GM18868 (cell line): ENCODE measurements at regions not wholly inside any gene's neighbourhood (a gene's known extent, or its start where the extent isn't known, plus 50 kb on each side); places are given as distances from the start of the nearest gene placed in this dataset.
"Not testable (repeated sequence)": the region's sequence is repeated elsewhere in the genome, so short reads cannot be mapped to it uniquely, and the experiment has no call there.

Experiments
- ATAC-seq: cut with Tn5 transposase; IDR thresholded peaks from one replicate; pipeline ENCODE4 v1.9.1; 2021; ENCODE audit warnings: mild to moderate bottlenecking, moderate library complexity; ENCODE audit not compliant: unreplicated experiment

DNA sequence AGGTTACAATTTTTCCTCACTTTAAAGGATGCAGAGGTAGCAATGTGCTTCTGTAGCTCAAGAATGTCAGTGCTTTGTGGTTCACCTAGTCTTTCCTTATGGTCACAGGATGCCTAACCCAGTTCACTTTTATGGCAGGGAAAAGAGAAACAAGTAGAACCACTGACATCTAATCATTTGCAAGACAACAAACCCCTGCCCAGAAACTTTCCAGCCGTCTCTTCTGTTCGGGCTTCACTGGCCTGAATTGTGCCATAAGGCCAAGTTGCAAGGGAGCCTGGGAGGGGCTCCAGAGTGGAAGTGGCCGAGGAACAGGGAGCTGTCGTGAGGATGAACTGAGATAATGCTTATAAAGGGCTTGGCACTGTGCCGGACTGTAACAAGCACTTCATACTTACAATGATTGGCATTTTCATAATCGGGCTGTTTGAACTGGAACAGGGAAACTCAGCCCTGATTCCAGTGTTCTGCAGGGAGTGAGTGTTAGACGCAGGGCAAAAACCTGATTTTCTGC, 212.6 kb downstream of the BCAS1 start:
- no peak for ATAC-seq

DNA sequence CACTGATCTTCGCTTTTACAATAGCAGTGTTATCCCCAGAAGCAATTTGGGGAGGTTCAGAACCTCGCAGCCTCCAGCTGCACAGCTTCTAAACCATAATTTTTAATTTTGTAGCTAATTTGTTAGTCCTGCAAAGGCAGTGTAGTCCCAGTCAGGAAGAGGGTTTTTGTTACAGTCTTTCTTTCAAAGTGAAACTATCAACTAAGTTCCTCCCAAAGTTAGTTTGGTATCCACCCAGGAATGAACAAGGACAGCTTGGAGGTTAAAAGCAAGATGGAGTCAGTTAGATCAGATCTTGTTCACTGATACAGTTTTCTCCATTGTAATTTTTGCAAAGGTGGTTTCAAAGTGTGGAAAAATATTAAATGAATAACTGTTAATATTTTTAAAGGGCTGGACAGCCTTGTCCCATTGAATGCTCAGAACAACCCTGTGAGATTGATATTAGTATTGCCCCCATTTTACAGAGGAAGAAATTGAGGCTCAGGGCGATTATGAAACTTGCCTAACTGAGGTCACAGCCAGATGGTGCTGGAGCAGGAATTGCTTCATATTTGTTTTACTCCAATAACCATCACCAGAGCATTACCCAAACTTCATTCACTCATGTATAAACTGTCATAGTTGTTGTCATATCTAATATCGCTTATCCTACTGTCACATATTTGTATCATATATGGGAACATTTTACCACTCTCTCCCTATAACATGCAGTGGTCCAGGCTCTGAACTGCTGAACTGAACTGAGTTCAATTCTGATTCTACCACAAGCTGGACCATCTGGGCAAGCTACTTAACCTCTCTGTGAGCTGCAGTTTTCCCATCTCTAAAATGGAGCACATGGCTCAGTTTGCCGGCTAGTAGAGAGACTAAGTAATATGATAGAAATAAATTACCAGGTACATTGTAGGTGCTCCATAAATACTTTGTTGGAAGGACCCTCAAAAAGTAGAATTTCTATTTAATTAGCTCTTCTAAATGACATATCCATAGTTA, 213.8 kb downstream of the BCAS1 start:
- ATAC-seq: no peak

- no peak for ATAC-seq
These were observed 214.7 kb downstream of the BCAS1 start for GRCh38 chr20:53855733-53856132.

DNA sequence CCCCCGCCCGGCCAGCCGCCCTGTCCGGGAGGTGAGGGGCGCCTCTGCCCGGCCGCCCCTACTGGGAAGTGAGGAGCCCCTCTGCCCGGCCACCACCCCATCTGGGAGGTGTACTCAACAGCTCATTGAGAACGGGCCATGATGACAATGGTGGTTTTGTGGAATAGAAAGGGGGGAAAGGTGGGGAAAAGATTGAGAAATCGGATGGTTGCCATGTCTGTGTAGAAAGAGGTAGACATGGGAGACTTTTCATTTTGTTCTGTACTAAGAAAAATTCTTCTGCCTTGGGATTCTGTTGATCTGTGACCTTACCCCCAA, 215.8 kb downstream of the BCAS1 start:
- ATAC-seq: not testable (repeated sequence)

- ATAC-seq: no peak
These were observed 217.2 kb downstream of the BCAS1 start for GRCh38 chr20:53853111-53853713.

DNA sequence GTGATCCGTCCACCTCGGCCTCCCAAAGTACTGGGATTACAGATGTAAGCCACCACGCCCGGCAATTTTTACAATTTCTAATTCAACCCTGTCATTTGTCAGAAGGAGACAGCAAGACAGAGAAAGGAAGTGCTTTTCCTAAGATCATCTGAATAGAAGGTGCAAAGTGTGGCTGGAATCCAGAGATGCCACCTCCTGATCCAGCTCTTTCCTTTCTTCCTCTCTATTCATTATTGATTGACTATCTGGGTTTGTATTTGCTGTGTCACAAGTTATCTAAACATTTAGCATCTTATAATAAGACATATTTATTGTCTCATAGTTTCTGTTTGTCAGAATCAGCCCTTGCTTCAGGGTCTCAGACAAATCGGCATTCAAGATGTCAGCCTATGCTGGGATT, 217.7 kb downstream of the BCAS1 start:
- ATAC-seq: no peak

DNA sequence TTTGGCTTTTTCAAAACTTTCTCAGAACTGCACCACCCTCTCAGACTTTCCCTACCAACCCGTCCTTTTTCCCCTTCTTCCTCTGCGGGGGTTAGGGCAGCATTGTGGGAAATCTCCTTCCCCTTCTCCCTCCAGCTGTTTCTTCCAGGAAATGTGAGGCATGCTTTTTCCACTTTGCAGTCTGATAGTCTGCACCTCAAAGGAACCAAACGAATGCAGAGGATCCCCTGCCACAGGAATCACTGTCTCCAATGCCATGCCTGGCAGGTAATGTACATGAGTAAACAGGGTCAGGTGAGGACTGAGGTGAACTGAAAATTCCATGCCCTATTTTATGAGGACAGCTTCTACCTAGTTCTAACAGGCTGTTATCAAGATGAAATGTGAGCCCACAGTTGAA, 218.4 kb downstream of the BCAS1 start:
- ATAC-seq: no peak

DNA sequence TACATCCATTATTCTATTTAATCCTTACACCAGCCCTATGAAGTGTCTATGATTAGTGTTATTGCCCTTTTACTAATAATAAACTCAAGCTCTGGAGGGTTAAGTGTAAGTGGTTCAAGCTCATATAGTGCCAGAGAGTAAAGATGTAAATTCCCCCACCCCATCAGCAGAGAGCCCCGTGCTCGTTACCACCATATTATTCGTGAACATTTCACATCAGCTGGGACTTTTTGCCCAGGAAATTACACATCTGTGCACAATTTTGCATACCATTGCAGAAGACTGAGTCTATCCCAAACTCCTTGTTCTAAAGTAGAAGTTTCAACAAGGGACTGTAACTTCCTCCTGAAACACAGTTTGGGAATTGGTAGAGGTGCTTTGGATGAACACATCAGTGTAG, 220.1 kb downstream of the BCAS1 start:
- ATAC-seq: peak; percentile 52

GRCh38 chr20:53849471-53850059, 220.8 kb downstream of the BCAS1 start:
- no peak for ATAC-seq

- ATAC-seq: no peak
These were observed 222.1 kb downstream of the BCAS1 start for GRCh38 chr20:53848304-53848703.

- ATAC-seq: no peak
These were observed 222.6 kb downstream of the BCAS1 start for GRCh38 chr20:53847837-53848170.

- ATAC-seq: peak; percentile 51
These were observed 223.1 kb downstream of the BCAS1 start for GRCh38 chr20:53847139-53847836.

DNA sequence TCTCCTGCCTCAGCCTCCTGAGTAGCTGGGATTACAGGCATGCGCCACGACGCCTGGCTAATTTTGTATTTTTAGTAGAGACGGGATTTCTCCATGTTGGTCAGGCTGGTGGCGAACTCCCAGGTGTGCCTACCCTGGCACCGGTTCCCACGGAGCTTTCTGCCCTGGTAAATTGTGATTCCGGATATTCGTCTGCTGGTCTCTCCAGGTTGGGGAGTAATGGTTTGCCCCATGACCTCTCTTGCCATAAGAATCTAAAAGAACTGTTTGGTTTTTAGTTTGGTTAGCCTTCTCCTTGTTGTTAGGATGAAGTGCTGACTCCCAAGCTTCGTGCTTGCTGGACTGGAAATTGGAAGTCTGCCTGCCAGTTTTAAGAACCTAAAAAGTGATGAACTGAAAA, 223.8 kb downstream of the BCAS1 start:
- ATAC-seq: no peak

GRCh38 chr20:53845980-53846379, 224.4 kb downstream of the BCAS1 start:
- ATAC-seq: no peak

DNA sequence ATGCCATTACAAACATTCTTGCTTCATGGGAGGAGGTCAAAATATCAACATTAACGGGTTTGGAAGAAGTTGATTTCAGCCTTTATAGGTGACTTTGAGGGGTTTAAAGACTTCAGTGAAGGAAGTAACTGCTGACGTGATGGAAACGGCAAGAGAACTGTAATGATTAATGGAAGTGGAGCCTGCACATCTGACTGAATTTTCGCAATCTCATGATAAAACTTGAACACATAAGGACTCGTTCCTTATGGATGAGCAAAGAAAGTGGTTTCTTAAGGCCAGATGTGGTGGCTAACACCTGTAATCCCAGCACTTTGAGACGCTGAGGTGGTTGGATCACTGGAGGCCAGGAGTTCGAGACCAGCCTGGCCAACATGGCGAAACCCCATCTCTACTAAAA, 226.1 kb downstream of the BCAS1 start:
- no peak for ATAC-seq

DNA sequence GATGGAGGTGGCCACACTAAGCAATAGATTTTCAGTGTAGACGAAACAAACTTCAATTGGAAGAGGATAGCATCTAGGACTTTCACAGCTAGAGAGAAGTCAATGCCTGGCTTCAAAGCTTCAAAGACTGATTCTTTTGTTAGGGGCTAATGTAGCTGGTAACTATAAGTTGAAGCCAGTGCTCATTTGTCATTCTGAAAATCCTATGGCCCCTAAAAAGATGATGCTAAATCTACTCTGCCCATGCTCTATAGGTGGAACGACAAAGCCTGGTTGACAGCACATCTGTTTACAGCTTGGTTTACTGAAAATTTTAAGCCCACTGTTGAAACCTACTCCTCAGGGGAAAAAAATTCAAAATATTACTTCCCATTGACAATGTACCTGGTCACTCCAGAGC, 226.7 kb downstream of the BCAS1 start:
- ATAC-seq: no peak

GRCh38 chr20:53842301-53843099, 227.9 kb downstream of the BCAS1 start:
- ATAC-seq: no peak

GRCh38 chr20:53841741-53842140, 228.7 kb downstream of the BCAS1 start:
- ATAC-seq: no peak

DNA sequence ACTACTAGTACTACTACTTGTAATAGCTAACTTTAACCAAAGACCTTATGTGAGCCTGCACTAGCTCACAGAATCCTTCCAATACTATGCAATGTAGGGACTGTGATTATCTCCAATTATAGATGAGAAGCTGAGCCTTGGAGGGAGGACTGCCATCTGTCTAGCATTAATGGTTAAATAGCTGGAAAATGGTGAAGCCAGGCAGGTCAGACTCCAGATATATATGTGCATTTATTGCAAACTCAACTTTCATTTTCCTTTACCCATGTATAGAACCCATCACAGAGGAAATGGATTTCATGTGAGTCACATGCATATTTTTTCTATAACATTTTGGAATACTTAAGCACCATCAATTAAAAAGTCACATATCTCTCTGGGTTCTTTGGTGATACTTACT, 229.9 kb downstream of the BCAS1 start:
- ATAC-seq: no peak

GRCh38 chr20:53839423-53840176, 230.8 kb downstream of the BCAS1 start:
- peak; percentile 44 for ATAC-seq
